ENCODE measurements at regions not wholly inside any gene's neighbourhood (a gene's known extent, or its start where the extent isn't known, plus 50 kb on each side); places are given as distances from the start of the nearest gene placed in this dataset.

GRCh38 chr19:33891773-33892172, 95.1 kb downstream of the KCTD15 start:
- DNase-seq (ENCODE audit: low read depth, low spot score), result no peak
- in situ Hi-C loops (cut with HindIII; ENCODE audit: low pct_unique_long_range_greater_than_20kb, low sequenced_read_pairs), result no loop called here

GRCh38 chr19:33894787-33895186, 98.1 kb downstream of the KCTD15 start:
- no peak for DNase-seq (ENCODE audit: low read depth, low spot score)
- in situ Hi-C loops (cut with HindIII; ENCODE audit: low pct_unique_long_range_greater_than_20kb, low sequenced_read_pairs), result no loop called here

GRCh38 chr19:33895366-33895765, 98.7 kb downstream of the KCTD15 start:
- DNase-seq (ENCODE audit: low read depth, low spot score), result no peak
- in situ Hi-C loops (cut with HindIII; ENCODE audit: low pct_unique_long_range_greater_than_20kb, low sequenced_read_pairs), result no loop called here

GRCh38 chr19:33898062-33898677, 101.5 kb downstream of the KCTD15 start:
- DNase-seq (ENCODE audit: low read depth, low spot score), result no peak
- in situ Hi-C loops (cut with HindIII; ENCODE audit: low pct_unique_long_range_greater_than_20kb, low sequenced_read_pairs), result no loop called here

- DNase-seq (ENCODE audit: low read depth, low spot score), result no peak
- in situ Hi-C loops (cut with HindIII; ENCODE audit: low pct_unique_long_range_greater_than_20kb, low sequenced_read_pairs), result no loop called here
Measured at GRCh38 chr19:33900817-33901216, 104.1 kb downstream of the KCTD15 start.

GRCh38 chr19:33902395-33902794, 105.7 kb downstream of the KCTD15 start:
- no peak for DNase-seq (ENCODE audit: low read depth, low spot score)
- in situ Hi-C loops (cut with HindIII; ENCODE audit: low pct_unique_long_range_greater_than_20kb, low sequenced_read_pairs), result no loop called here

- in situ Hi-C loops (cut with HindIII; ENCODE audit: low pct_unique_long_range_greater_than_20kb, low sequenced_read_pairs), result no loop called here
- no peak for DNase-seq (ENCODE audit: low read depth, low spot score)
Measured at GRCh38 chr19:33902802-33903488, 106.3 kb downstream of the KCTD15 start.

GRCh38 chr19:33903489-33903850, 106.8 kb downstream of the KCTD15 start:
- in situ Hi-C loops (cut with HindIII; ENCODE audit: low pct_unique_long_range_greater_than_20kb, low sequenced_read_pairs), result no loop called here
- DNase-seq (ENCODE audit: low read depth, low spot score), result no peak

- in situ Hi-C loops (cut with HindIII; ENCODE audit: low pct_unique_long_range_greater_than_20kb, low sequenced_read_pairs), result no loop called here
- no peak for DNase-seq (ENCODE audit: low read depth, low spot score)
Measured at GRCh38 chr19:33904681-33905080, 108.0 kb downstream of the KCTD15 start.

GRCh38 chr19:33905473-33905936, 108.8 kb downstream of the KCTD15 start:
- in situ Hi-C loops (cut with HindIII; ENCODE audit: low pct_unique_long_range_greater_than_20kb, low sequenced_read_pairs), result no loop called here
- no peak for DNase-seq (ENCODE audit: low read depth, low spot score)

- in situ Hi-C loops (cut with HindIII; ENCODE audit: low pct_unique_long_range_greater_than_20kb, low sequenced_read_pairs), result no loop called here
- DNase-seq (ENCODE audit: low read depth, low spot score), result no peak
Measured at GRCh38 chr19:33905937-33906577, 109.4 kb downstream of the KCTD15 start.

GRCh38 chr19:33906578-33907335, 110.1 kb downstream of the KCTD15 start:
- no peak for DNase-seq (ENCODE audit: low read depth, low spot score)

GRCh38 chr19:33910922-33911321, 114.3 kb downstream of the KCTD15 start:
- in situ Hi-C loops (cut with HindIII; ENCODE audit: low pct_unique_long_range_greater_than_20kb, low sequenced_read_pairs), result no loop called here
- DNase-seq (ENCODE audit: low read depth, low spot score), result no peak

More at GRCh38 chr19:33906578-33907335, 110.1 kb downstream of the KCTD15 start:
- in situ Hi-C loops (cut with HindIII; ENCODE audit: low pct_unique_long_range_greater_than_20kb, low sequenced_read_pairs), result no loop called here

- in situ Hi-C loops (cut with HindIII; ENCODE audit: low pct_unique_long_range_greater_than_20kb, low sequenced_read_pairs), result no loop called here
- DNase-seq (ENCODE audit: low read depth, low spot score), result no peak
Measured at GRCh38 chr19:33914599-33914998, 117.9 kb downstream of the KCTD15 start.

GRCh38 chr19:33916792-33917191, 120.1 kb downstream of the KCTD15 start:
- in situ Hi-C loops (cut with HindIII; ENCODE audit: low pct_unique_long_range_greater_than_20kb, low sequenced_read_pairs), result no loop called here
- DNase-seq (ENCODE audit: low read depth, low spot score), result no peak

- DNase-seq (ENCODE audit: low read depth, low spot score), result no peak
- in situ Hi-C loops (cut with HindIII; ENCODE audit: low pct_unique_long_range_greater_than_20kb, low sequenced_read_pairs), result no loop called here
Measured at GRCh38 chr19:33919291-33919690, 122.6 kb downstream of the KCTD15 start.

- in situ Hi-C loops (cut with HindIII; ENCODE audit: low pct_unique_long_range_greater_than_20kb, low sequenced_read_pairs), result no loop called here
- no peak for DNase-seq (ENCODE audit: low read depth, low spot score)
Measured at GRCh38 chr19:33921165-33921564, 124.5 kb downstream of the KCTD15 start.

- in situ Hi-C loops (cut with HindIII; ENCODE audit: low pct_unique_long_range_greater_than_20kb, low sequenced_read_pairs), result no loop called here
Measured at GRCh38 chr19:33926306-33926705, 129.6 kb downstream of the KCTD15 start.

More at GRCh38 chr19:33926306-33926705, 129.6 kb downstream of the KCTD15 start:
- DNase-seq (ENCODE audit: low read depth, low spot score), result no peak
